ENCODE measurements at regions not wholly inside any gene's neighbourhood (a gene's known extent, or its start where the extent isn't known, plus 50 kb on each side); places are given as distances from the start of the nearest gene placed in this dataset.
"Not testable (repeated sequence)": the region's sequence is repeated elsewhere in the genome, so short reads cannot be mapped to it uniquely, and the experiment has no call there.

- Histone ChIP-seq H4K20me1 (ENCODE audit: insufficient read depth) (no peaks in the 10 kb centered on the region), H3K9ac (no peak overlapping the region), H3K4me3 (ENCODE audit: low read depth in 2 of 2, low read length in 1 of 2) (no peak overlapping the region), H3K27ac (ENCODE audit: low read depth in 2 of 2, low read length in 1 of 2) (no peak overlapping the region), H3K4me2 (no peak overlapping the region), H3F3A (replicated peaks; ENCODE audit: insufficient read depth) (no peaks in the 10 kb centered on the region), H3K9me2 (no peaks in the 10 kb centered on the region), H3K36me3 (replicated peaks in 1 of 2; ENCODE audit: control insufficient read depth in 1 of 2, insufficient read depth in 2 of 2, low read length in 1 of 2) (no peaks in the 10 kb centered on the region), H3K9me3 (no peaks in the 10 kb centered on the region), H3K27me3 (ENCODE audit: insufficient read depth) (no peaks in the 10 kb centered on the region), H3K79me2 (ENCODE audit: insufficient read depth) (no peaks in the 10 kb centered on the region), H3K4me1 (ENCODE audit: control insufficient read depth in 1 of 2, insufficient read depth in 2 of 2, low read depth in 1 of 2, low read length in 1 of 2) (no peaks in the 10 kb centered on the region), H2AFZ (ENCODE audit: low read depth) (no peak overlapping the region)
- ChIA-PET CTCF (no interaction called here), POLR2A (no interaction called here)
- WGBS (ENCODE audit: low lambda C conversion rate): 13% methylated on average over 1 of the region's 1 CpG
- DNase-seq: no peak
- TF ChIP-seq TAF1 (IDR thresholded peaks at IDR 0.05; ENCODE audit: borderline replicate concordance, low read depth, low read length): no peak
- no peak for TF ChIP-seq JUND (IDR thresholded peaks at IDR 0.05)
- TF ChIP-seq SIN3A (IDR thresholded peaks at IDR 0.05; ENCODE audit: borderline replicate concordance, low read depth, low read length): no peak
- TF ChIP-seq USF1 (IDR thresholded peaks at IDR 0.05; ENCODE audit: borderline replicate concordance, low read depth): no peak
- no peak for TF ChIP-seq ZBTB33 (IDR thresholded peaks at IDR 0.05; ENCODE audit: borderline replicate concordance, low read depth)
- TF ChIP-seq REST (IDR thresholded peaks at IDR 0.05; ENCODE audit: low read depth, low read length): no peak
- no peak for TF ChIP-seq RXRA (IDR thresholded peaks at IDR 0.05; ENCODE audit: borderline replicate concordance, low read depth)
- TF ChIP-seq CHD2 (IDR thresholded peaks at IDR 0.05; ENCODE audit: low read length, partially characterized antibody): no peak
- TF ChIP-seq POLR2AphosphoS5 (IDR thresholded peaks at IDR 0.05; ENCODE audit: low read depth, low read length): no peak
- TF ChIP-seq FOXJ3 (CRISPR knock-in tag; IDR thresholded peaks at IDR 0.05): no peak
- no peak for TF ChIP-seq EP300 (IDR thresholded peaks at IDR 0.05; ENCODE audit: borderline replicate concordance in 1 of 2, low read depth in 1 of 2, low read length in 1 of 2)
- no peak for TF ChIP-seq TCF12 (IDR thresholded peaks at IDR 0.05)
- TF ChIP-seq RAD21 (IDR thresholded peaks at IDR 0.05; ENCODE audit: low read length): no peak
- TF ChIP-seq MAX (IDR thresholded peaks at IDR 0.05; ENCODE audit: low read depth): no peak
- TF ChIP-seq IRF3 (IDR thresholded peaks at IDR 0.05; ENCODE audit: low read depth, low read length): no peak
- TF ChIP-seq NFIC (IDR thresholded peaks at IDR 0.05; ENCODE audit: borderline replicate concordance): no peak
Observed at GRCh38 chr5:101455048-101455447, 552.0 kb upstream of the ST8SIA4 start.

- H3K9me2 ChIP-seq; H2AFZ ChIP-seq (ENCODE audit: low read depth); H3K9ac ChIP-seq; H3K4me3 ChIP-seq (ENCODE audit: low read depth in 2 of 2, low read length in 1 of 2); DNase-seq; H3K9me3 ChIP-seq; H3K4me1 ChIP-seq (ENCODE audit: control insufficient read depth in 1 of 2, insufficient read depth in 2 of 2, low read depth in 1 of 2, low read length in 1 of 2); H4K20me1 ChIP-seq (ENCODE audit: insufficient read depth); POLR2A ChIA-PET; H3F3A ChIP-seq (replicated peaks; ENCODE audit: insufficient read depth); H3K27ac ChIP-seq (ENCODE audit: low read depth in 2 of 2, low read length in 1 of 2); H3K27me3 ChIP-seq (ENCODE audit: insufficient read depth); H3K36me3 ChIP-seq (replicated peaks in 1 of 2; ENCODE audit: control insufficient read depth in 1 of 2, insufficient read depth in 2 of 2, low read length in 1 of 2); H3K79me2 ChIP-seq (ENCODE audit: insufficient read depth); H3K4me2 ChIP-seq; CTCF ChIA-PET: not testable (repeated sequence)
- WGBS (ENCODE audit: low lambda C conversion rate): 9% methylated on average over 6 of the region's 8 CpGs
Observed at GRCh38 chr5:101442281-101442680, 539.2 kb upstream of the ST8SIA4 start.

All from SK-N-SH (cell line).